NB4 (cell line): ENCODE measurements at regions not wholly inside any gene's neighbourhood (a gene's known extent, or its start where the extent isn't known, plus 50 kb on each side); places are given as distances from the start of the nearest gene placed in this dataset.
"Not testable (repeated sequence)": the region's sequence is repeated elsewhere in the genome, so short reads cannot be mapped to it uniquely, and the experiment has no call there.

ENCODE experiments used
- DNase-seq: peaks from one replicate; pipeline ENCODE4 v3.0.0; 2010; ENCODE audit warnings: low read depth
- H3K4me3 ChIP-seq: one replicate; pipeline ENCODE4 v1.5.1; 2011; ENCODE audit warnings: mild to moderate bottlenecking, low read depth, low read length, moderate library complexity
- CTCF ChIP-seq: IDR thresholded peaks from one replicate; pipeline ENCODE4 v1.5.1; 2012; ENCODE audit warnings: low read depth, low read length
- MAX ChIP-seq: IDR thresholded peaks from 2 replicates; pipeline ENCODE4 v1.6.1; 2011; ENCODE audit warnings: low read depth, low read length
- MYC ChIP-seq: IDR thresholded peaks from 2 replicates; pipeline ENCODE4 v1.6.1; 2011; ENCODE audit warnings: low read depth, low read length
- POLR2A ChIP-seq: IDR thresholded peaks from 2 replicates; pipeline ENCODE4 v1.6.1; 2011; ENCODE audit warnings: mild to moderate bottlenecking; ENCODE audit not compliant: insufficient read length; ENCODE audit errors: extremely low read depth

DNA sequence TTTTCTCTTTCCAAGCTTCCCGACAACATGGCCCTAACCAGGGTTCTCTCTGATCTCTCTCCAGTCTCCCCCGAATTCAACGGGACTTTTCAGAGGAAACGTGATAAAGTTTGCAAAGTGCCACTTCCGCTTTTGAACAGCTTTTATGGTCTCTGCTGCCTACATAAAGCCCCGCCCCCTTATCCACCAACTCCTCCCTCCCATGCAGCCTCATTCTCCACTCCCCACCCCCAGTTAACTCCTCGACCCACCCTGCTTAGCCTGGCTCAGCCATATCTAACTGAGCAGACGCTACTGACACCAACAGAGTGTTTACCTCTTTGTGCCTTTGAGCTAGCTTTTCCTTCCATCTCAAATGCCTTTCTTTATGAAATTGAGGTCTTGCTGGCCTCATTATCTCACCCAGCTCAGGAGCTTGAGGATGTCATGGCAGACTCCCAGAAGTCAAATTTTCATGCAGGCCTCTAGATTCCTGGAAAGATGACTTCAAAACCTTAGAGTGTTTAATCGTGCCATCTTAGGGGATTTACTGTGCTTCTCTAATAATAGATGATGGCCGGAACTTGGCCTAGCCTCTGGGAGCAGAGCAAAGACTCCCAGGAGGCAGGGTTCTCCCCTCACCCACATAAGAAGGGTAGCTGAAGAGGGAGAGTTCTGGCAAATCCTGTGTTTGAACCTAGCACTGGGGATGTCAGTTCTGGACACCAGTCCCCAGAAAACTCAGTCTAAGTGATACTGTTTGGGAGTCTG is 606.0 kb downstream of the BCOR start:
- no peak overlapping the region for H3K4me3 ChIP-seq
- TF ChIP-seq CTCF (no peak), MAX (no peak), MYC (no peak), POLR2A (no peak)
- DNase-seq, result peak; percentile 87

- H3K4me3 ChIP-seq, result no peak overlapping the region
- DNase-seq, result peak; percentile 73
- no peak for TF ChIP-seq POLR2A
Observed at GRCh38 chrX:39492497-39493162, 605.1 kb downstream of the BCOR start.

DNA sequence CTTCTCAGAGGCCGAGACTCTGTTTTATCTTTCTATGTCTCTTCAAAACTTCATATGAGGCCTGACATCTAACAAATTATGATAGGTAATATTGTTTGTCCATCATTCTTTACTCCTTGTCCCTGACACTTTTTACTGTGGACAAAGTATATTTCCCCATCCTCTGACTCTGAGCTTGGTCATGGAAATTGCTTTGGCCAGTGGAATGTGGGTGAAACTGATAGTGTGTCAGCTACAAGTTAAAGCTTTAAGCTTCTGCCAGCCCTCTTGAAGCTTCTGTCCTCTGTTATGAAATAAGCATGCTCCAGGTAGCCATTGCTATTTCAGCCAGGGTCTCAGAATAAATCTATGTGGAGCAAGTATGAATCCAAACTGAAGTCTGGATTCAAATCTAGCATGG is 604.6 kb downstream of the BCOR start:
- DNase-seq, result no peak
- H3K4me3 ChIP-seq, result no peak overlapping the region
- TF ChIP-seq MAX (no peak), CTCF (no peak), MYC (no peak), POLR2A (no peak)

- not testable (repeated sequence) for DNase-seq, H3K4me3 ChIP-seq
Observed at GRCh38 chrX:39497117-39497516, 600.6 kb downstream of the BCOR start.

GRCh38 chrX:39497702-39498265 is 600.0 kb downstream of the BCOR start:
- peak; percentile 36 for DNase-seq
- TF ChIP-seq MAX, result no peak
- TF ChIP-seq CTCF, result no peak
- no peak for TF ChIP-seq POLR2A
- no peak for TF ChIP-seq MYC
- H3K4me3 ChIP-seq, result no peak overlapping the region

- no peak overlapping the region for H3K4me3 ChIP-seq
- no peak for DNase-seq
- TF ChIP-seq CTCF, result no peak
- no peak for TF ChIP-seq MYC
- no peak for TF ChIP-seq POLR2A
- no peak for TF ChIP-seq MAX
Observed at GRCh38 chrX:39499996-39500395, 597.8 kb downstream of the BCOR start.

DNA sequence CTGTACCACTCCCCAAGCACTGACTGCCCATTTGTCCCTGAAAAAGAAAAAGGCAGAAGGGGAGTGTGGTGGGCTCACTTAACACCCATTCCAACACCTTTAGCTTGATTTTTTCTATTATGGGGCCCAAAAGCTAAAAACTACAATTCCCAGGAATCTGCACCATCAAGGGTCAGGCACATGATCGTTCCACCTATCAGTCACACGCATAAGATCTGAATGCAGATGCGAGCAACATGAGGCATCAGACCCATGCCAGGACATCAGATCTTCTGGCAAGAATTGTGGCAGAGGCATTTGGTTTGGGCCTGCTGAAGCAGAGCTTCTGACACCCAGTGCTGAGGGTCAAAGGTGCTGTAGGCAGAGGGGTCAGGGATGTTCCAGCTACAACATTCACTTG is 595.9 kb downstream of the BCOR start:
- no peak for TF ChIP-seq MYC
- no peak for TF ChIP-seq MAX
- TF ChIP-seq CTCF, result no peak
- TF ChIP-seq POLR2A, result no peak
- no peak for DNase-seq
- no peak overlapping the region for H3K4me3 ChIP-seq
